HepG2 (cell line): ENCODE measurements at regions not wholly inside any gene's neighbourhood (a gene's known extent, or its start where the extent isn't known, plus 50 kb on each side); places are given as distances from the start of the nearest gene placed in this dataset.

ENCODE experiments used
- ATAC-seq: fragments of 200-7000 bp; cut with Tn5 transposase; 3 replicates; pipeline ENCODE4 v1.9.1; 2020; ENCODE audit warnings: mild to moderate bottlenecking, moderate library complexity
- BruUV-seq: library from RNA; stranded (reverse); fragments of 400-500 nt; replicated peaks from 2 replicates; lab custom pipeline; 2021; lab: Mats Ljungman, UMichigan
- CTCF ChIA-PET: fragments of 300-600 bp; formaldehyde crosslinking; extraction: SDS; loops from one replicate; lab custom pipeline; 2021; ENCODE audit warnings: low total read pairs, inconsistent platforms, low intra/inter-chr PET ratio; lab: Yijun Ruan, JAX
- POLR2A ChIA-PET: fragments of 350-600 bp; sonication (Branson Sonifier 250); formaldehyde crosslinking; loops from one replicate; lab custom pipeline; 2020; ENCODE audit warnings: antibody characterized with exemption, inconsistent platforms; lab: Yijun Ruan, JAX
- DNase-seq: peaks from one replicate; pipeline ENCODE4 v3.0.0-alpha.2; 2015; ENCODE audit warnings: low spot score
- FAIRE-seq: peaks from 3 replicates; lab custom pipeline; 2011; peaks lifted over from hg19 to GRCh38; lab: Jason Lieb, UNC
- H2AFZ ChIP-seq: one replicate; pipeline ENCODE4 v1.6.1; 2011; ENCODE audit warnings: low read length, inconsistent platforms
- H3K27ac ChIP-seq: fragments of 300-600 bp; 3 replicates; pipeline ENCODE4 v1.8.0; 2011; ENCODE audit warnings: mixed run types, mild to moderate bottlenecking, mixed read lengths, low read length, inconsistent platforms; ENCODE audit not compliant: insufficient read depth; ENCODE audit errors: extremely low read length
- H3K27me3 ChIP-seq, 2 experiments: fragments of 200-600 bp in 1 of 2; 2 replicates in 1 of 2; 3 replicates in 1 of 2; pipeline versions ENCODE4 v1.6.0 to v1.8.0; 2011; ENCODE audit warnings: low read length in 2 of 2, mild to moderate bottlenecking in 2 of 2, moderate library complexity in 2 of 2, inconsistent platforms in 1 of 2; ENCODE audit not compliant: insufficient read depth in 2 of 2, control insufficient read depth in 1 of 2
- H3K36me3 ChIP-seq, 2 experiments: fragments of 200-600 bp in 1 of 2; replicated peaks in 1 of 2; 2 replicates in 1 of 2; 3 replicates in 1 of 2; pipeline versions ENCODE4 v1.5.1 to v1.8.0; 2011; ENCODE audit warnings: low read length in 2 of 2, inconsistent platforms in 1 of 2; ENCODE audit not compliant: insufficient read depth in 2 of 2, control insufficient read depth in 1 of 2
- H3K4me1 ChIP-seq: 2 replicates; pipeline ENCODE4 v1.5.1; 2012; ENCODE audit warnings: low read length, inconsistent platforms; ENCODE audit not compliant: insufficient read depth
- H3K4me2 ChIP-seq: 2 replicates; pipeline ENCODE4 v1.6.0; 2011; ENCODE audit warnings: low read depth, low read length, inconsistent platforms
- H3K4me3 ChIP-seq, 3 experiments: fragments of 200-600 bp in 1 of 3; sonication (generic), shearing (Covaris generic) in 1 of 3; replicated peaks in 1 of 3; 2 replicates each; pipeline ENCODE4 v1.5.1; 2011 to 2016; ENCODE audit warnings: low read length in 3 of 3, inconsistent platforms in 2 of 3, low read depth in 2 of 3, mild to moderate bottlenecking in 2 of 3, control low read depth in 1 of 3, mixed read lengths in 1 of 3; ENCODE audit not compliant: insufficient read depth in 1 of 3
- H3K79me2 ChIP-seq: one replicate; pipeline ENCODE4 v1.6.1; 2011; ENCODE audit warnings: low read length, inconsistent platforms; ENCODE audit not compliant: insufficient read depth
- H3K9ac ChIP-seq: 2 replicates; pipeline ENCODE4 v1.6.0; 2011; ENCODE audit warnings: mild to moderate bottlenecking, low read depth, low read length, inconsistent platforms; ENCODE audit not compliant: insufficient read depth
- H3K9me3 ChIP-seq: 2 replicates; pipeline ENCODE4 v1.5.1; 2012; ENCODE audit warnings: mild to moderate bottlenecking, low read length
- H4K20me1 ChIP-seq: 2 replicates; pipeline ENCODE4 v1.6.0; 2011; ENCODE audit warnings: inconsistent platforms, mild to moderate bottlenecking, low read length, moderate library complexity; ENCODE audit not compliant: insufficient read depth
- IKZF4 ChIP-seq: sonication (generic); formaldehyde crosslinking; IDR thresholded peaks from 2 replicates; pipeline ENCODE4 v1.5.1; 2020; ENCODE audit warnings: borderline replicate concordance, mild to moderate bottlenecking, low read depth, missing genetic modification reagents; ENCODE audit errors: not compliant biosample characterization
- NFATC3 ChIP-seq: sonication (generic); formaldehyde crosslinking; IDR thresholded peaks from 2 replicates; pipeline ENCODE4 v1.5.1; 2020; ENCODE audit warnings: mild to moderate bottlenecking, missing genetic modification reagents
- NRL ChIP-seq: sonication (generic); formaldehyde crosslinking; IDR thresholded peaks from 2 replicates; pipeline ENCODE4 v1.5.0; 2020; ENCODE audit warnings: missing genetic modification reagents, mild to moderate bottlenecking, moderate library complexity, borderline replicate concordance
- PCBP1 ChIP-seq: fragments of 200-400 bp; formaldehyde crosslinking; IDR thresholded peaks from 2 replicates; pipeline ENCODE4 v1.6.1; 2017; ENCODE audit warnings: mild to moderate bottlenecking, low read depth, low read length, borderline replicate concordance
- RARA ChIP-seq: IDR thresholded peaks from 2 replicates; pipeline ENCODE4 v1.6.1; 2016; ENCODE audit warnings: missing genetic modification reagents, missing compliant biosample characterization
- RARG ChIP-seq: sonication (generic); formaldehyde crosslinking; IDR thresholded peaks from 2 replicates; pipeline ENCODE4 v1.4.0; 2020; ENCODE audit warnings: low read depth, mild to moderate bottlenecking, missing genetic modification reagents
- SNAI1 ChIP-seq: sonication (generic); formaldehyde crosslinking; IDR thresholded peaks from 2 replicates; pipeline ENCODE4 v1.5.0; 2020; ENCODE audit warnings: mild to moderate bottlenecking, missing genetic modification reagents, borderline replicate concordance
- ZNF3 ChIP-seq: IDR thresholded peaks from 2 replicates; pipeline ENCODE4 v1.7.0; 2017; ENCODE audit warnings: inconsistent platforms
- ZNF343 ChIP-seq: sonication (generic); formaldehyde crosslinking; IDR thresholded peaks from 2 replicates; pipeline ENCODE4 v1.4.0; 2020; ENCODE audit warnings: mild to moderate bottlenecking, missing genetic modification reagents
- ZNF550 ChIP-seq: sonication (generic); formaldehyde crosslinking; IDR thresholded peaks from 2 replicates; pipeline ENCODE4 v1.4.0; 2020; ENCODE audit warnings: mild to moderate bottlenecking, missing genetic modification reagents, borderline replicate concordance
- ZNF850 ChIP-seq: sonication (generic); formaldehyde crosslinking; conservative IDR thresholded peaks from 2 replicates; pipeline ENCODE4 v1.9.0; 2021; ENCODE audit warnings: mild to moderate bottlenecking, missing genetic modification reagents
- ZNF883 ChIP-seq: sonication (generic); formaldehyde crosslinking; IDR thresholded peaks from 2 replicates; pipeline ENCODE4 v1.5.1; 2020; ENCODE audit warnings: mild to moderate bottlenecking, missing genetic modification reagents; ENCODE audit errors: not compliant biosample characterization
- WGBS: methylation state at CpG from one replicate; pipeline ENCODE4 v1.1.6; 2017; ENCODE audit warnings: low lambda C conversion rate; 5-methylcytosine and 5-hydroxymethylcytosine counted together
- in situ Hi-C: cut with HindIII; loops from 2 replicates; pipeline ENCODE4 v1.10.0; 2017; ENCODE audit warnings: low pct_unique_long_range_greater_than_20kb; ENCODE audit not compliant: extremely low pct_ligation_motif_present
- intact Hi-C: fragments of 100-400 bp; cut with micrococcal nuclease; formaldehyde crosslinking; loops from one replicate; pipeline ENCODE4 v1.10.0; 2022; ENCODE audit not compliant: unreplicated experiment
- TF ChIP-seq, protein P1 (sequence below): sonication (generic); formaldehyde crosslinking; IDR thresholded peaks from 2 replicates; pipeline ENCODE4 v1.5.0; 2020; ENCODE audit warnings: missing genetic modification reagents, mild to moderate bottlenecking, borderline replicate concordance

DNA sequence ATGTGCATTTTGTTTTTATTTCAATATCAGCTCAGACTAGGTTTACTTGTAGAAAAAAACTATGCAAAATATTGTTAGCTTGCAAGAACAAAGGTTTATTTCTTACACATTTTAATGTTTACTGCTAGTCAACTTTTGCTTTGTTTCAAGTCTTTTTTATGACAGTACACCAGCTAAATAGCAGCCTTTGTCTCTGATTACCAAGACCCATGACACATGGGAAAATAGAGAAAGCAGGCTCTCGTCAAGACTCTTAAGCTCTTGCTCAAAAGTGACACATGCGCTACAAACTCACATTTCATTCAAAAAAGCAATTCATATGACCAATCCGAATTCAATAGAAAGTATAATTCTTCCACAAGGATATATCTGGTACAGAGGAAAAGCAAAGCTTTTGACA lies 642.3 kb upstream of the SLITRK1 start:
- no TSS peak for BruUV-seq
- TF ChIP-seq IKZF4 (CRISPR knock-in tag) (no peak), NFATC3 (no peak), ZNF550 (no peak), RARA (no peak), NRL (CRISPR knock-in tag) (no peak)
- no peak overlapping the region for H3K4me2 ChIP-seq
- H4K20me1 ChIP-seq, result no peaks in the 10 kb centered on the region
- CTCF ChIA-PET, result no interaction called here
- POLR2A ChIA-PET, result no interaction called here
- FAIRE-seq (no peak), DNase-seq (no peak), ATAC-seq (no peak)
- no peaks in the 10 kb centered on the region; the same call in 1 of the 2 replicates for H3K9me3 ChIP-seq
- no peaks in the 10 kb centered on the region for H3K4me1 ChIP-seq
- no peak overlapping the region for H3K27ac ChIP-seq
- no peaks in the 10 kb centered on the region for H3K36me3 ChIP-seq
- no peak overlapping the region for H2AFZ ChIP-seq
- in situ Hi-C loops (no loop called here), intact Hi-C loops (no loop called here)
- no peak overlapping the region for H3K9ac ChIP-seq
- H3K27me3 ChIP-seq, result no peaks in the 10 kb centered on the region
- WGBS, result 2% methylated on average over 3 of the region's 3 CpGs
- no peaks in the 10 kb centered on the region for H3K79me2 ChIP-seq
- H3K4me3 ChIP-seq, result no peak overlapping the region

DNA sequence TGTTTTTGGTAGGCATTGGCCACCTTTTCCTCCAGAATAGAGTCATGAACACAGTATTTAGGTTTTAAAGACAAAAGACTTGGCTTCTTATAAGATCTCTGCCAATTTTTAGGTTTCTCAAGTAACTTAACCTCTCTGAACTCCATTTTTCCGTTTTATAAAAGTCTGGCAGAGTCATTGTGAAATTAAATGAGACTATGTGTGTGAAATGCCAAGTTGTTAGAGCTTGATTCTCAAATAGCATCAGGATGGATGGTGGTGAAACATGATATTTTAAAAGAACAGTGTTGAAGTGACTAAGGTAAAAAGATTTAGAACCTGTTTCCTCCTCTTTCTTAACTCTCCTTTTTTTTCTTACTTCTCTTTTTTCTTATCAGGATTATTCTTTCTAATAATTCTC lies 617.7 kb upstream of the SLITRK1 start:
- FAIRE-seq, result no peak
- POLR2A ChIA-PET, result no interaction called here
- BruUV-seq, result no TSS peak
- no peak overlapping the region for H2AFZ ChIP-seq
- no peaks in the 10 kb centered on the region for H3K36me3 ChIP-seq
- H3K27ac ChIP-seq, result no peak overlapping the region
- no peaks in the 10 kb centered on the region for H3K27me3 ChIP-seq
- no peaks in the 10 kb centered on the region for H3K4me1 ChIP-seq
- H3K9me3 ChIP-seq, result peaks cover 6% of the 10 kb centered on the region
- no peak for DNase-seq
- no peaks in the 10 kb centered on the region for H4K20me1 ChIP-seq
- CTCF ChIA-PET, result no interaction called here
- no peak for ATAC-seq
- H3K4me3 ChIP-seq, result no peak overlapping the region
- no peak overlapping the region for H3K4me2 ChIP-seq
- WGBS, result 0% methylated on average over 1 of the region's 1 CpG
- no peaks in the 10 kb centered on the region for H3K79me2 ChIP-seq
- H3K9ac ChIP-seq, result no peak overlapping the region
- in situ Hi-C loops (no loop called here), intact Hi-C loops (no loop called here)
- TF ChIP-seq, protein P1, sequence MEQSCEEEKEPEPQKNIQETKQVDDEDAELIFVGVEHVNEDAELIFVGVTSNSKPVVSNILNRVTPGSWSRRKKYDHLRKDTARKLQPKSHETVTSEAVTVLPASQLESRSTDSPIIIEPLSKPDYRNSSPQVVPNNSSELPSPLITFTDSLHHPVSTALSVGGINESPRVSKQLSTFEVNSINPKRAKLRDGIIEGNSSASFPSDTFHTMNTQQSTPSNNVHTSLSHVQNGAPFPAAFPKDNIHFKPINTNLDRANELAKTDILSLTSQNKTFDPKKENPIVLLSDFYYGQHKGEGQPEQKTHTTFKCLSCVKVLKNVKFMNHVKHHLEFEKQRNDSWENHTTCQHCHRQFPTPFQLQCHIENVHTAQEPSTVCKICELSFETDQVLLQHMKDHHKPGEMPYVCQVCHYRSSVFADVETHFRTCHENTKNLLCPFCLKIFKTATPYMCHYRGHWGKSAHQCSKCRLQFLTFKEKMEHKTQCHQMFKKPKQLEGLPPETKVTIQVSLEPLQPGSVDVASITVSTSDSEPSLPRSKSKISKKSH, result no peak
- TF ChIP-seq ZNF343 (CRISPR knock-in tag) (no peak), ZNF883 (CRISPR knock-in tag) (no peak), SNAI1 (CRISPR knock-in tag) (no peak), PCBP1 (no peak), ZNF850 (CRISPR knock-in tag) (no peak), RARG (CRISPR knock-in tag) (no peak), ZNF3 (CRISPR knock-in tag) (no peak)
